HCT116 (cell line): ENCODE measurements at regions not wholly inside any gene's neighbourhood (a gene's known extent, or its start where the extent isn't known, plus 50 kb on each side); places are given as distances from the start of the nearest gene placed in this dataset.

Experiments
- ATAC-seq: fragments of 200-7000 bp; cut with Tn5 transposase; 2 replicates; pipeline ENCODE4 v1.9.1; 2020; ENCODE audit warnings: mild to moderate bottlenecking, moderate library complexity
- BruUV-seq: library from RNA; stranded (reverse); fragments of 400-500 nt; replicated peaks from 2 replicates; lab custom pipeline; 2021; lab: Mats Ljungman, UMichigan
- CTCF ChIA-PET: fragments of 300-600 bp; sonication (Branson Sonifier 250); formaldehyde crosslinking; loops from one replicate; lab custom pipeline; 2021; ENCODE audit warnings: antibody characterized with exemption; lab: Charles Lee
- POLR2A ChIA-PET: fragments of 300-600, 350-600 bp; sonication (Branson Sonifier 250); formaldehyde crosslinking; loops from one replicate; lab custom pipeline; 2021; ENCODE audit warnings: antibody characterized with exemption; lab: Charles Lee
- RAD21 ChIA-PET, 2 experiments: fragments of 300-600 bp; sonication (Branson Sonifier 250); formaldehyde crosslinking; loops; one replicate each; lab custom pipeline; 2023; ENCODE audit warnings: low total read pairs in 2 of 2; ENCODE audit not compliant: uncharacterized antibody in 2 of 2, unreplicated experiment in 2 of 2, low non-redundant PET in 1 of 2; lab: Charles Lee
- DNase-seq: peaks from one replicate; pipeline ENCODE4 v3.0.0-alpha.2; 2010; ENCODE audit warnings: low read depth, low spot score
- H2AFZ ChIP-seq: fragments of 200-600 bp; shearing (Covaris generic), sonication (generic); 2 replicates; pipeline ENCODE4 v1.6.1; 2017; ENCODE audit warnings: low read depth, mixed run types, mixed read lengths, antibody characterized with exemption, low read length; ENCODE audit not compliant: poor library complexity, severe bottlenecking
- H3K27ac ChIP-seq: 2 replicates; pipeline ENCODE4 v1.5.1; 2012; ENCODE audit warnings: low read depth, low read length
- H3K27me3 ChIP-seq: fragments of 200-600 bp; sonication (generic); 2 replicates; pipeline ENCODE4 v1.6.1; 2016; ENCODE audit warnings: mixed run types, low read length, mixed read lengths; ENCODE audit not compliant: insufficient read depth
- H3K36me3 ChIP-seq, 2 experiments: fragments of 200-500 bp in 1 of 2; fragments of 200-600 bp in 1 of 2; sonication (Bioruptor generic) in 1 of 2; sonication (generic) in 1 of 2; 2 replicates each; pipeline versions ENCODE4 v1.5.1 to v1.6.1; 2014 to 2016; ENCODE audit warnings: low read length in 2 of 2, inconsistent platforms in 1 of 2, mixed read lengths in 1 of 2, mixed run types in 1 of 2; ENCODE audit not compliant: insufficient read depth in 2 of 2, control insufficient read depth in 1 of 2
- H3K4me1 ChIP-seq, 2 experiments: fragments of 200-600 bp in 1 of 2; sonication (generic) in 1 of 2; 2 replicates each; pipeline versions ENCODE4 v1.5.1 to v1.6.1; 2012 to 2017; ENCODE audit warnings: low read length in 2 of 2, inconsistent platforms in 1 of 2, mild to moderate bottlenecking in 1 of 2, mixed read lengths in 1 of 2, mixed run types in 1 of 2, moderate library complexity in 1 of 2; ENCODE audit not compliant: insufficient read depth in 2 of 2, control insufficient read depth in 1 of 2
- H3K4me2 ChIP-seq: fragments of 200-600 bp; sonication (generic); 2 replicates; pipeline ENCODE4 v1.6.1; 2017; ENCODE audit warnings: mixed run types, low read length, mixed read lengths
- H3K4me3 ChIP-seq, 2 experiments: fragments of 200-600 bp in 1 of 2; sonication (generic) in 1 of 2; replicated peaks in 1 of 2; 2 replicates each; pipeline ENCODE4 v1.5.1; 2011 to 2016; ENCODE audit warnings: low read length in 2 of 2, control low read depth in 1 of 2, low read depth in 1 of 2, mild to moderate bottlenecking in 1 of 2, mixed read lengths in 1 of 2, mixed run types in 1 of 2
- H3K79me2 ChIP-seq: fragments of 200-600 bp; sonication (generic); 2 replicates; pipeline ENCODE4 v1.6.1; 2017; ENCODE audit warnings: mild to moderate bottlenecking, mixed run types, low read length, moderate library complexity, mixed read lengths; ENCODE audit not compliant: insufficient read depth
- H3K9ac ChIP-seq: fragments of 200-600 bp; sonication (generic); 2 replicates; pipeline ENCODE4 v1.6.1; 2016; ENCODE audit warnings: low read length, mixed read lengths
- H3K9me2 ChIP-seq: fragments of 200-600 bp; sonication (generic), shearing (Covaris generic); 2 replicates; pipeline ENCODE4 v1.6.1; 2017; ENCODE audit warnings: mixed run types, mild to moderate bottlenecking, moderate library complexity; ENCODE audit not compliant: insufficient read depth
- H3K9me3 ChIP-seq, 2 experiments: fragments of 200-500 bp in 1 of 2; fragments of 200-600 bp in 1 of 2; sonication (Bioruptor generic) in 1 of 2; sonication (generic) in 1 of 2; 2 replicates each; pipeline ENCODE4 v1.6.1; 2014 to 2017; ENCODE audit warnings: low read length in 2 of 2, mixed read lengths in 2 of 2, inconsistent platforms in 1 of 2, low read depth in 1 of 2, mild to moderate bottlenecking in 1 of 2, mixed run types in 1 of 2, moderate library complexity in 1 of 2; ENCODE audit not compliant: control insufficient read depth in 1 of 2, insufficient read depth in 1 of 2
- H4K20me1 ChIP-seq: fragments of 200-600 bp; sonication (generic), shearing (Covaris generic); 2 replicates; pipeline ENCODE4 v1.6.1; 2017; ENCODE audit warnings: mixed run types, mild to moderate bottlenecking, moderate library complexity; ENCODE audit not compliant: insufficient read depth
- CBX3 ChIP-seq: IDR thresholded peaks from 2 replicates; pipeline ENCODE4 v1.6.1; 2012; ENCODE audit warnings: low read depth
- ELF1 ChIP-seq: IDR thresholded peaks from 2 replicates; pipeline ENCODE4 v1.6.1; 2012; ENCODE audit warnings: low read depth, borderline replicate concordance
- FOSL1 ChIP-seq: IDR thresholded peaks from 2 replicates; pipeline ENCODE4 v1.6.1; 2012; ENCODE audit warnings: low read depth
- JUND ChIP-seq: IDR thresholded peaks from 2 replicates; pipeline ENCODE4 v1.6.1; 2012
- POLR2A ChIP-seq: IDR thresholded peaks from 2 replicates; pipeline ENCODE4 v1.7.0; 2011; ENCODE audit warnings: borderline replicate concordance; ENCODE audit not compliant: insufficient read depth, insufficient read length; ENCODE audit errors: extremely low read depth
- RAD21 ChIP-seq: IDR thresholded peaks from 2 replicates; pipeline ENCODE4 v1.6.1; 2012; ENCODE audit warnings: low read depth, mild to moderate bottlenecking
- SP1 ChIP-seq: IDR thresholded peaks from 2 replicates; pipeline ENCODE4 v1.6.1; 2012; ENCODE audit warnings: low read depth
- TCF7L2 ChIP-seq: IDR thresholded peaks from 2 replicates; pipeline ENCODE4 v1.7.0; 2011; ENCODE audit warnings: borderline replicate concordance, inconsistent platforms; ENCODE audit not compliant: insufficient read depth, insufficient read length; ENCODE audit errors: extremely low read depth
- YY1 ChIP-seq: IDR thresholded peaks from 2 replicates; pipeline ENCODE4 v1.6.1; 2011; ENCODE audit warnings: low read length, low read depth, moderate library complexity, mild to moderate bottlenecking; ENCODE audit not compliant: insufficient replicate concordance; ENCODE audit errors: extremely low read depth
- ZFX ChIP-seq: fragments of 450-650 bp; IDR thresholded peaks from 2 replicates; pipeline ENCODE4 v1.6.1; 2017
- ZNF274 ChIP-seq: fragments of 200-500 bp; sonication (Bioruptor generic); IDR thresholded peaks from 2 replicates; pipeline ENCODE4 v1.6.1; 2014; ENCODE audit warnings: mild to moderate bottlenecking, low read depth, low read length, inconsistent platforms
- intact Hi-C: fragments of 100-400 bp; cut with micrococcal nuclease; formaldehyde crosslinking; loops from 2 replicates; pipeline ENCODE4 v1.10.0; 2022
- TF ChIP-seq, protein P1 (sequence below): IDR thresholded peaks from 2 replicates; pipeline ENCODE4 v1.6.1; 2012; ENCODE audit warnings: low read depth
- TF ChIP-seq, protein P2 (sequence below): IDR thresholded peaks from 2 replicates; pipeline ENCODE4 v1.6.1; 2011; ENCODE audit warnings: mild to moderate bottlenecking, low read length, moderate library complexity; ENCODE audit not compliant: insufficient replicate concordance; ENCODE audit errors: extremely low read depth
- TF ChIP-seq, protein P3 (sequence below): IDR thresholded peaks from 2 replicates; pipeline ENCODE4 v1.6.1; 2012
- TF ChIP-seq, protein P4 (sequence below): IDR thresholded peaks from 2 replicates; pipeline ENCODE4 v1.6.1; 2012

DNA sequence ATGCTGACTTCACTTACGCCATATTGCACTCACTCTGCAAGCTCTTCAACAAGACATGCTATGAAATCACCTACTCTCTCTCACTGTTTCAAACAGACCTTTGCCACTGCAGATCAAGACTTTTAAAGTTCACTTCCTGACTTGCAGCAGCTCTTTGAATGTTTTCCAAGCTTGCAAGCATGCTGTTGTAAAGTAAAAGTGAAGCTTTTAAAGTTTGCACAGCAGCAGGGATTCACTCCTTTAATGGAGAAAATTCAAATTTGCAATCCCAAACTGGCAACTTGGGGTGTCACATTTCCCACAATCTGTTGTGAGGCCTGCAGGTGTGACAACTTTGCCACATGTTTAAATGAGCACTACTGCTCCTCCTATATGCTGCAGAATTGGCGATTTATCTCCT is 270.9 kb downstream of the ALX1 start:
- RAD21 ChIA-PET: no interaction called here

More for the DNA sequence above, 270.9 kb downstream of the ALX1 start:
- POLR2A ChIA-PET: no interaction called here
- Histone ChIP-seq H2AFZ (no peak overlapping the region), H4K20me1 (no peaks in the 10 kb centered on the region), H3K9ac (no peak overlapping the region), H3K4me3 (no peak overlapping the region), H3K9me2 (no peaks in the 10 kb centered on the region)
- ATAC-seq (no peak), DNase-seq (no peak)
- intact Hi-C loops: no loop called here
- no peak for TF ChIP-seq YY1
- TF ChIP-seq, protein P1, sequence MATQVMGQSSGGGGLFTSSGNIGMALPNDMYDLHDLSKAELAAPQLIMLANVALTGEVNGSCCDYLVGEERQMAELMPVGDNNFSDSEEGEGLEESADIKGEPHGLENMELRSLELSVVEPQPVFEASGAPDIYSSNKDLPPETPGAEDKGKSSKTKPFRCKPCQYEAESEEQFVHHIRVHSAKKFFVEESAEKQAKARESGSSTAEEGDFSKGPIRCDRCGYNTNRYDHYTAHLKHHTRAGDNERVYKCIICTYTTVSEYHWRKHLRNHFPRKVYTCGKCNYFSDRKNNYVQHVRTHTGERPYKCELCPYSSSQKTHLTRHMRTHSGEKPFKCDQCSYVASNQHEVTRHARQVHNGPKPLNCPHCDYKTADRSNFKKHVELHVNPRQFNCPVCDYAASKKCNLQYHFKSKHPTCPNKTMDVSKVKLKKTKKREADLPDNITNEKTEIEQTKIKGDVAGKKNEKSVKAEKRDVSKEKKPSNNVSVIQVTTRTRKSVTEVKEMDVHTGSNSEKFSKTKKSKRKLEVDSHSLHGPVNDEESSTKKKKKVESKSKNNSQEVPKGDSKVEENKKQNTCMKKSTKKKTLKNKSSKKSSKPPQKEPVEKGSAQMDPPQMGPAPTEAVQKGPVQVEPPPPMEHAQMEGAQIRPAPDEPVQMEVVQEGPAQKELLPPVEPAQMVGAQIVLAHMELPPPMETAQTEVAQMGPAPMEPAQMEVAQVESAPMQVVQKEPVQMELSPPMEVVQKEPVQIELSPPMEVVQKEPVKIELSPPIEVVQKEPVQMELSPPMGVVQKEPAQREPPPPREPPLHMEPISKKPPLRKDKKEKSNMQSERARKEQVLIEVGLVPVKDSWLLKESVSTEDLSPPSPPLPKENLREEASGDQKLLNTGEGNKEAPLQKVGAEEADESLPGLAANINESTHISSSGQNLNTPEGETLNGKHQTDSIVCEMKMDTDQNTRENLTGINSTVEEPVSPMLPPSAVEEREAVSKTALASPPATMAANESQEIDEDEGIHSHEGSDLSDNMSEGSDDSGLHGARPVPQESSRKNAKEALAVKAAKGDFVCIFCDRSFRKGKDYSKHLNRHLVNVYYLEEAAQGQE: no peak
- TF ChIP-seq ZNF274: no peak
- TF ChIP-seq POLR2A: no peak
- TF ChIP-seq ZFX: no peak
- TF ChIP-seq, protein P2, sequence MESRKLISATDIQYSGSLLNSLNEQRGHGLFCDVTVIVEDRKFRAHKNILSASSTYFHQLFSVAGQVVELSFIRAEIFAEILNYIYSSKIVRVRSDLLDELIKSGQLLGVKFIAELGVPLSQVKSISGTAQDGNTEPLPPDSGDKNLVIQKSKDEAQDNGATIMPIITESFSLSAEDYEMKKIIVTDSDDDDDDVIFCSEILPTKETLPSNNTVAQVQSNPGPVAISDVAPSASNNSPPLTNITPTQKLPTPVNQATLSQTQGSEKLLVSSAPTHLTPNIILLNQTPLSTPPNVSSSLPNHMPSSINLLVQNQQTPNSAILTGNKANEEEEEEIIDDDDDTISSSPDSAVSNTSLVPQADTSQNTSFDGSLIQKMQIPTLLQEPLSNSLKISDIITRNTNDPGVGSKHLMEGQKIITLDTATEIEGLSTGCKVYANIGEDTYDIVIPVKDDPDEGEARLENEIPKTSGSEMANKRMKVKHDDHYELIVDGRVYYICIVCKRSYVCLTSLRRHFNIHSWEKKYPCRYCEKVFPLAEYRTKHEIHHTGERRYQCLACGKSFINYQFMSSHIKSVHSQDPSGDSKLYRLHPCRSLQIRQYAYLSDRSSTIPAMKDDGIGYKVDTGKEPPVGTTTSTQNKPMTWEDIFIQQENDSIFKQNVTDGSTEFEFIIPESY: no peak
- no peak for TF ChIP-seq SP1
- TF ChIP-seq TCF7L2: no peak
- TF ChIP-seq, protein P3, sequence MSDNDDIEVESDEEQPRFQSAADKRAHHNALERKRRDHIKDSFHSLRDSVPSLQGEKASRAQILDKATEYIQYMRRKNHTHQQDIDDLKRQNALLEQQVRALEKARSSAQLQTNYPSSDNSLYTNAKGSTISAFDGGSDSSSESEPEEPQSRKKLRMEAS: no peak
- TF ChIP-seq RAD21: no peak
- TF ChIP-seq ELF1: no peak
- TF ChIP-seq JUND: no peak
- TF ChIP-seq, protein P4, sequence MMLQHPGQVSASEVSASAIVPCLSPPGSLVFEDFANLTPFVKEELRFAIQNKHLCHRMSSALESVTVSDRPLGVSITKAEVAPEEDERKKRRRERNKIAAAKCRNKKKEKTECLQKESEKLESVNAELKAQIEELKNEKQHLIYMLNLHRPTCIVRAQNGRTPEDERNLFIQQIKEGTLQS: no peak
- TF ChIP-seq FOSL1: no peak
- TF ChIP-seq CBX3: no peak
- TF ChIP-seq, all 23 proteins: peak for 0
- Histone ChIP-seq H3K9me3 (no peaks in the 10 kb centered on the region), H3K27ac (no peak overlapping the region), H3K27me3 (no peaks in the 10 kb centered on the region), H3K4me1 (no peaks in the 10 kb centered on the region), H3K4me2 (no peak overlapping the region), H3K79me2 (no peaks in the 10 kb centered on the region), H3K36me3 (no peaks in the 10 kb centered on the region)
- BruUV-seq: no TSS peak
- CTCF ChIA-PET: no interaction called here
